Nephron progenitor cell (in vitro differentiated cells): ENCODE measurements at regions not wholly inside any gene's neighbourhood (a gene's known extent, or its start where the extent isn't known, plus 50 kb on each side); places are given as distances from the start of the nearest gene placed in this dataset.
A peak's percentile ranks its signal among the peaks of the same experiment; 100 is the strongest.

Source experiments
- DNase-seq: peaks from one replicate; pipeline ENCODE4 v3.0.0; 2021
- H3K27ac Mint-ChIP-seq: 2 replicates; pipeline ENCODE4 v1.8.0; 2021; ENCODE audit warnings: mild to moderate bottlenecking, moderate library complexity, mixed read lengths
- H3K27me3 Mint-ChIP-seq: 2 replicates; pipeline ENCODE4 v1.8.0; 2021; ENCODE audit warnings: mild to moderate bottlenecking, low read depth, mixed read lengths; ENCODE audit not compliant: poor library complexity
- H3K36me3 Mint-ChIP-seq: 2 replicates; pipeline ENCODE4 v1.8.0; 2021; ENCODE audit warnings: low read depth, mixed read lengths
- H3K4me1 Mint-ChIP-seq: 2 replicates; pipeline ENCODE4 v1.8.0; 2021; ENCODE audit warnings: mixed read lengths
- H3K4me3 Mint-ChIP-seq: 2 replicates; pipeline ENCODE4 v1.8.0; 2021; ENCODE audit warnings: mild to moderate bottlenecking, moderate library complexity, mixed read lengths
- H3K9me3 Mint-ChIP-seq: 2 replicates; pipeline ENCODE4 v1.8.0; 2021; ENCODE audit warnings: mild to moderate bottlenecking, moderate library complexity, mixed read lengths
- TF ChIP-seq, protein P1 (sequence below): fragments of 200-600 bp; sonication (generic); IDR thresholded peaks from 2 replicates; pipeline ENCODE4 v1.5.0; 2021; ENCODE audit warnings: antibody characterized with exemption

DNA sequence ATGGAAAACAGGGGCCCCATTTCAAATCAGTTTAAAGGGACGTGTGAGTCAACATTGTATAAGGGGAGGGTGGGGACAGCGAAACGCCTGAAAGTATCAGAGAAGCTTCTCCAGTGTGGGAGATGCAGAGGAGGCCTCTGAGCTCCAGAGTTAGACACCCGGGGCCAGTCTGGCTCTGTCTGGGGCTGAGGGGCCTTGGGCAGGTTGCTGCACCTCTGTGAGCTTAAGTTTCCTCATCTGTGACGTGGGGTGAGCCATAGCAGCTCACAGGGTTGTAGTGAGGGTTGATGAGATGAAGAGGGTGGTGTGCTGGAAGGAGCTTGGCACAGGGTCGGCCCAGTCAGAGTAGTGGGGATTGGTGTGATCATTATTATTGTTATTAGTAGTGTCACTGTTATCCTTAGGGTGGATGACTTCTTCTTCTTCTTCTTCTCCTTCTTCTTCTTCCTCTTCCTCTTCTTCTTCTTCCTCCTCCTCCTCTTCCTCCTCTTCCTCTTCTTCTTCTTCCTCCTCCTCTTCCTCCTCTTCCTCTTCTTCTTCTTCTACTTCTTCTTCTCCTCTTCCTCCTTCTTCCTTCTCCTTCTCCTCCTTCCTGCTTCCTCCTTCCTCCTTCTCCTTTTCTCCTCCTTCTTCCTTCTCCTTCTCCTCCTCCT is 282.0 kb downstream of the PTPRU start:
- Mint-ChIP-seq H3K4me3 (no peak overlapping the region), H3K4me1 (peaks cover 26% of the 10 kb centered on the region), H3K27me3 (peaks cover 33% of the 10 kb centered on the region), H3K27ac (no peak overlapping the region), H3K9me3 (no peaks in the 10 kb centered on the region), H3K36me3 (no peaks in the 10 kb centered on the region)
- TF ChIP-seq, protein P1, sequence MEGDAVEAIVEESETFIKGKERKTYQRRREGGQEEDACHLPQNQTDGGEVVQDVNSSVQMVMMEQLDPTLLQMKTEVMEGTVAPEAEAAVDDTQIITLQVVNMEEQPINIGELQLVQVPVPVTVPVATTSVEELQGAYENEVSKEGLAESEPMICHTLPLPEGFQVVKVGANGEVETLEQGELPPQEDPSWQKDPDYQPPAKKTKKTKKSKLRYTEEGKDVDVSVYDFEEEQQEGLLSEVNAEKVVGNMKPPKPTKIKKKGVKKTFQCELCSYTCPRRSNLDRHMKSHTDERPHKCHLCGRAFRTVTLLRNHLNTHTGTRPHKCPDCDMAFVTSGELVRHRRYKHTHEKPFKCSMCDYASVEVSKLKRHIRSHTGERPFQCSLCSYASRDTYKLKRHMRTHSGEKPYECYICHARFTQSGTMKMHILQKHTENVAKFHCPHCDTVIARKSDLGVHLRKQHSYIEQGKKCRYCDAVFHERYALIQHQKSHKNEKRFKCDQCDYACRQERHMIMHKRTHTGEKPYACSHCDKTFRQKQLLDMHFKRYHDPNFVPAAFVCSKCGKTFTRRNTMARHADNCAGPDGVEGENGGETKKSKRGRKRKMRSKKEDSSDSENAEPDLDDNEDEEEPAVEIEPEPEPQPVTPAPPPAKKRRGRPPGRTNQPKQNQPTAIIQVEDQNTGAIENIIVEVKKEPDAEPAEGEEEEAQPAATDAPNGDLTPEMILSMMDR: no peak
- DNase-seq: no peak

DNA sequence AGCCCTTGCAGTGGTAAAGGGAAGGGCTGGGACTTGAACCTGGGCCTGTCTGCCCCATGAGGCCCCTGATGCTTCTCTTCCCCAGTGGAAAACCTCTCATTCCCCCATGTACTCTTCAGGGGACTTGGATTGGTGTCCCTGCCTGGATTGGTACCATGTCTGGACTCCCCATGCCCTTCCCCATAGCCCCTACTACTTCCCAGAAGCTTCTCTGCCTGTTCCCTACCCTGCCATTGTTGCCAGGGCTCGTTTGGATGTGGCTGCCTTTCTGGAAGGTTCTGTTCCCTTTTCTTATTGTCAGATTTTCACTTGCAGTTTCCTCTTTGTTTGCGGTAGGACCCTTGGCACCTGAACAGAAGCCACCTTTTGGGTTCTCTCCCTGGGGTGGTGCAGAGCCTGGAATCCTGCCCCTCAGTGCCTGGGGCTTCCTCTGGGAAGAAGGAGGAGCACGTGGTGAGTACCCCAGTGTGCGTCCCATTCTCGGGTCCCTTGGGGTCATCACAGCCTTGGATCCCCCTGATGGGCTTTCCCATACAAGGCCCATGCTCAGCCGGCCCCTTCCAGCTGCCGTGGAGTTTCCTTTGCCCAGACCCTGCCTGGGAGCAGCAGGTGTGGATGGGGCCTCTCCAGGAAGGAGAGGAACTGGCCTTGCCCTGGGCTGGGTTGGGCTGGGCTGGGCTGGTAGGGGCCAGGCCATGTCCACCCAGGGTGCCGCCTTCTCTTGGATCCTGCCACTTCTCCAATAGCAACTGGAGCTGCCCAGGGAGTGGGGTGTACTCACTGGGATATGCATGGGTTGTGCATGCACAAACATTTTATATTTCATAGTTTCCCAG is 281.1 kb downstream of the PTPRU start:
- Mint-ChIP-seq H3K9me3 (no peaks in the 10 kb centered on the region), H3K27ac (no peak overlapping the region), H3K4me3 (no peak overlapping the region), H3K4me1 (peaks cover 17% of the 10 kb centered on the region), H3K27me3 (peaks cover 26% of the 10 kb centered on the region), H3K36me3 (no peaks in the 10 kb centered on the region)
- TF ChIP-seq, protein P1: no peak
- DNase-seq: no peak

DNA sequence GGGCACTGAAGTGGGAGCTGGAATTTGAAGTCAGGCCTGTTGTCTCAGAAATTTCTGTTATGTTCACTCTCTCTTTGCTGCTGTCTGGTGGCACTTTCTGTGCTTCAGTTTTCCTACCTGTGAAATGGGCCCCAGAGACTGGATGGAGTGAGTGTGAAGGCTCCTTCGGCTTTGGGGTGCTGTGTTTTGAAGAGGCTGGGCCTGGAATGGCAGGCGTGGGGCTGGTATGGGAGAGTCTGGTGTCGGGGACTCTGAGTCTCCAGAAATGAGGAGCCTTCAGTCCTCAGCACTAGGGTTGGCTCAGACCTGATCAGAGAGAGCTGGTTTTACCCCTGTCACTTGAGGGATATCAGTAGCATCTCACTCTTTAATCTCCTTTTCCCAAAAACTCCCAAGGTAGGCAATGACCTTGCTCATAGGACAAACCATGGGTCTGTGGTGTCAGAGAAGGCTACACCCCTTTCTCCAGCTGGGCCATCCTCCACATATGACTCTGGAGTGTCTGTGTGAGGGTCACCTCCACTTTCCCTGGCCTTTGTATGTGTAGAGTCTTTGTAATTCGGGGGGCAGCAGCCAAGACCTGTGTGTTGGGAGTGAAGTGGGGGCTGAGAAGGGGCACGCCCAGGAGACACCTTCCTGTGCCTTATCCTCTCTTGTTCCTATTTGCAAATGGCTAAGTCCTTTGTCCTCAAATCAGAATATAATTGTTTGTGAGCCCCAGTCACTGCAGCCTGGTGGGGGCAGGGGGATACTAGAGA is 279.9 kb downstream of the PTPRU start:
- DNase-seq: no peak
- H3K4me1 Mint-ChIP-seq: peaks cover 12% of the 10 kb centered on the region
- TF ChIP-seq, protein P1: no peak
- H3K27ac Mint-ChIP-seq: no peak overlapping the region
- no peak overlapping the region for H3K4me3 Mint-ChIP-seq
- no peaks in the 10 kb centered on the region for H3K36me3 Mint-ChIP-seq
- H3K27me3 Mint-ChIP-seq: peaks cover 24% of the 10 kb centered on the region
- peaks cover 6% of the 10 kb centered on the region for H3K9me3 Mint-ChIP-seq

DNA sequence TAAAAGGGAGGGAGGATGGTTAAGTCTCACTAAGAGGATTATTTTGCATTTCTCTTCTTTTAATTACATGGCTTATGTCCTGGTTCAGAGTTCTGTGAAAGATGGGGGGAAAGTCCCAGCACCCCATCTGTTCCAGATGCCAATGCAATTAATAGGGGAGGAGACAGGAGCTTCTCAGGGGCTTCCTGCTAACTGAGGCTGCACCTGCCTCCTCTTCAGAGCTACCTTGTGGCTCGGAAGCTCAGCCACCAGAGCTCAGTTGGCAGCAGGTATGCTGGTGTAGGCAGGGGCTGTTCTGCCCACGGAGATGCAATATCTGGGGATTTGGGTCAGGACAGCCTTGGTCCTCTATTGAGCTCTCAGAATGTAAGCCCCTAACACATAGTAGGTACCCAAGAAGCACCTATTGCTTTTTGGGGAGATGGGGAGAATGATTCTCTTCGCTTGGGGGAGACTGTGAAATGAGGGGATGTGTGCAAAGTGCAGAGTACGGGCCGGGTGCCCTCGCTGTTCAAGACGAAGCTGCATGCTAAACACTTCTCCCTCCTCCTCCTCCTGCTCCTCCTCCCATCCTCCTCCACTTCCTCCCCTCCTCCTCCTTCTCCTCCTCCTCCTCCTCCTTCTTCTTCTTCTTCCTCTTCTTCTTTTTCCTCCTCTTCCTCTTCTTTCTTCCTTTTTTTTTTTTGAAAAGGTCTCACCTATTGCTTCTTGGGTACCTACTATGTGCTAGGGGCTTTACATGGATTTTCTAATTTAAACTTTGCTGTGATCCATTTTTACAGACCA is 279.0 kb downstream of the PTPRU start:
- peaks cover 8% of the 10 kb centered on the region for H3K4me1 Mint-ChIP-seq
- DNase-seq: no peak
- TF ChIP-seq, protein P1: no peak
- H3K27me3 Mint-ChIP-seq: peaks cover 22% of the 10 kb centered on the region
- H3K4me3 Mint-ChIP-seq: no peak overlapping the region
- peak overlapping the region; percentile 33 for H3K27ac Mint-ChIP-seq
- H3K36me3 Mint-ChIP-seq: no peaks in the 10 kb centered on the region
- H3K9me3 Mint-ChIP-seq: peaks cover 10% of the 10 kb centered on the region

DNA sequence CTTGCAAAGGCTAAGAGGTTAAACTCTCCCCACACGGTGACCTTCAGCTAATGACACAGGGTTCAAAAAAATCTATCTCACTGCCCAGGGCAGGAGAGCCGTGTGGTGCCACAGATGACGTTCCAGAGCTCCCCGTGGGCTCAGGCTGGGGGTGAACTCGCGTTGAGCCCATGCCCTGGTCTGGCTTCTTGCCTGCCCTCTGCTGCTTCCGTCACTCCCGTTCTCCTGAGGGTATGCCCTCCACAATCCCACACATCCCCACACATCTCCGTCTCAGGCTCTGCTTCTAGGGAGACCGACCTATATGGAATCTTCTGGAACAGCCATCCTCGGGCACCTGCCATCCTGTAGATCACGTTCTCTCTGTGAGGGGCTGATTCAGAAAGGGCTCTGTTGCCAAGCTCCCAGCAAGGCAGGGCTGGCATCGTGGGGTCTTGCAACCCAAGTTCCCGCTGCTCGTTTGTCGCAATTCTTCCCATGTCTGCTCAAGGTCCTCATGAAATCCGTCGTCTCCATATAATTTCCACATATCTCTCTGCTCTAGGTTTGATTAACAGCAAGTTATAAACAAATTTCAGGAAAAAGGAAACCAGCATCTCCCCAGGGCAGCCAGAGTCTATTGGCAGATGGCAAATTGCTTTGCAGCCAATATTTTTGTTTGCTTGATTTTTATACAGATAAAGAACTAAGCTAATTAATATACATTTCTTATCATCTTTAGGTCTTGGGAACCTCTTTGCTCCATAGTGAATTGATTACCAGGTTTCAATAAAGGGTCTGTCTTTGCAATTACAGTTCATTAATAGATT is 278.2 kb downstream of the PTPRU start:
- no peak overlapping the region for H3K27ac Mint-ChIP-seq
- DNase-seq: no peak
- H3K4me1 Mint-ChIP-seq: peaks cover 2% of the 10 kb centered on the region
- TF ChIP-seq, protein P1: no peak
- no peaks in the 10 kb centered on the region for H3K36me3 Mint-ChIP-seq
- H3K27me3 Mint-ChIP-seq: peaks cover 21% of the 10 kb centered on the region
- H3K9me3 Mint-ChIP-seq: peaks cover 10% of the 10 kb centered on the region
- H3K4me3 Mint-ChIP-seq: no peak overlapping the region
